ENCODE measurements at regions not wholly inside any gene's neighbourhood (a gene's known extent, or its start where the extent isn't known, plus 50 kb on each side); places are given as distances from the start of the nearest gene placed in this dataset.

- Histone ChIP-seq H3K36me3 (no peaks in the 10 kb centered on the region), H3K4me1 (no peaks in the 10 kb centered on the region), H3K27ac (no peak overlapping the region), H3K4me3 (no peak overlapping the region), H3K9me3 (peaks cover 0 to 21% (median 2%) of the 10 kb centered on the region in 8 donors), H3K27me3 (replicated peaks in 1 of 7) (peaks cover 0 to 5% (median 0%) of the 10 kb centered on the region in 7 donors)
- DNase-seq: no peak
- TF ChIP-seq, protein P1, sequence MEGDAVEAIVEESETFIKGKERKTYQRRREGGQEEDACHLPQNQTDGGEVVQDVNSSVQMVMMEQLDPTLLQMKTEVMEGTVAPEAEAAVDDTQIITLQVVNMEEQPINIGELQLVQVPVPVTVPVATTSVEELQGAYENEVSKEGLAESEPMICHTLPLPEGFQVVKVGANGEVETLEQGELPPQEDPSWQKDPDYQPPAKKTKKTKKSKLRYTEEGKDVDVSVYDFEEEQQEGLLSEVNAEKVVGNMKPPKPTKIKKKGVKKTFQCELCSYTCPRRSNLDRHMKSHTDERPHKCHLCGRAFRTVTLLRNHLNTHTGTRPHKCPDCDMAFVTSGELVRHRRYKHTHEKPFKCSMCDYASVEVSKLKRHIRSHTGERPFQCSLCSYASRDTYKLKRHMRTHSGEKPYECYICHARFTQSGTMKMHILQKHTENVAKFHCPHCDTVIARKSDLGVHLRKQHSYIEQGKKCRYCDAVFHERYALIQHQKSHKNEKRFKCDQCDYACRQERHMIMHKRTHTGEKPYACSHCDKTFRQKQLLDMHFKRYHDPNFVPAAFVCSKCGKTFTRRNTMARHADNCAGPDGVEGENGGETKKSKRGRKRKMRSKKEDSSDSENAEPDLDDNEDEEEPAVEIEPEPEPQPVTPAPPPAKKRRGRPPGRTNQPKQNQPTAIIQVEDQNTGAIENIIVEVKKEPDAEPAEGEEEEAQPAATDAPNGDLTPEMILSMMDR (IDR thresholded peaks at IDR 0.05 in 8 of 11, conservative IDR thresholded peaks at IDR 0.05 in 3 of 11): no peak
- no peak for TF ChIP-seq POLR2AphosphoS5 (IDR thresholded peaks at IDR 0.05)
- TF ChIP-seq POLR2A (IDR thresholded peaks at IDR 0.05): no peak
- WGBS, 5 donors: 74 to 100% (median 85%) methylated on average over 1 of the region's 1 CpG
- intact Hi-C loops (cut with DNase I; ENCODE audit: low total_unique reads): no loop called here
Measured at GRCh38 chr19:28567834-28568233, 645.1 kb downstream of the UQCRFS1 start.

DNA sequence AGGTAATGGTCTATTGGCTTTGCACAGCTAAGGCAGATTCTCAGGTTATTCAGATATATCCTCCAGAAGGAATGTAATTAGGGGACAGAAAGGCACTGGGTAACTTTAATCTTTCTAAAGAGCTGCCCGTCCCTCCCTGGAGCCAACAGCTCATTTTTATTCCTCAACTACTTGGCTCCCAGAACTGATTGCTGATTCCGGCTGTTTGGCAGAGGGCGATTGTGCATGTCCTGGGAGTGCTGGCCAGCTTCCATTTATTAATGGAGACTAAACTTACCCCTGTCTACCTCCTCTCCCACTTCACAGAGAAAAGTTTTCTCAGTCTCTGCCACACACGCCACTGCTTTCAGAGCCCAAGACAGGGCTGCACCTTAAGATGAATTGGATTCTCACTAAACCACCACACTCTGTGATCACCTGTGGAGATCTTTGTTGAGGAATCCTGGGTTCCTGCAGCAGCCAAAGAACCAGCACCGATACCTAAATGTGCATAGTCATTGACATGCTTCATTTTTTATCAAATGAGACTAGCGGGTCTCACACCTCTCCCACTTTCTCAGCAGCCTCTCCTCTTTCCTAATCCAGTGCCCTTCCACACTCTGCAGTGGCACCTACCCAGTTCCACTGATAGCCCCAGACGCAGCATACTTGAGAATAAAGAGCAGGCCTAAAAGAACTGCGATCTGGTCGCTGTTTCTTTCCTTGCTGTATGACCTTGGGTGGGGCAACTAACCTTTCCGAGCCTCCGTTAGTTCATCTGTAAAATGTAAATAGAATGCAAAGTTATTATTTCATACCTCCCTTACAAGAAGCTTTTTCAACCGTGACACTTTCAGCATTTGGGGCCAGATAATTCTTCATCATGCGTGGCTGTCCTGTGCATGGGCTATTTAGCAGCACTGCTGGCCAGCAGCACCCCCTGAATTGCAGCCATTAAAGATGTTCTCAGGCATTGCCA lies 648.7 kb downstream of the UQCRFS1 start:
- H3K27ac ChIP-seq: no peak overlapping the region
- no peak for DNase-seq
- peaks cover 0 to 7% (median 0%) of the 10 kb centered on the region in 7 donors for H3K27me3 ChIP-seq (replicated peaks in 1 of 7)
- intact Hi-C loops (cut with DNase I; ENCODE audit: low total_unique reads): no loop called here
- TF ChIP-seq POLR2AphosphoS5 (IDR thresholded peaks at IDR 0.05) (no peak), POLR2A (IDR thresholded peaks at IDR 0.05) (no peak)
- TF ChIP-seq, protein P1 (IDR thresholded peaks at IDR 0.05 in 8 of 11, conservative IDR thresholded peaks at IDR 0.05 in 3 of 11): no peak
- no peaks in the 10 kb centered on the region for H3K4me1 ChIP-seq
- no peak overlapping the region for H3K4me3 ChIP-seq
- WGBS, 5 donors: 77 to 91% (median 83%) methylated on average over 13 of the region's 13 CpGs
- H3K36me3 ChIP-seq: no peaks in the 10 kb centered on the region
- H3K9me3 ChIP-seq: peaks cover 0 to 24% (median 2%) of the 10 kb centered on the region in 8 donors

- H3K27ac ChIP-seq: no peak overlapping the region
- peaks cover 0 to 24% (median 2%) of the 10 kb centered on the region in 8 donors for H3K9me3 ChIP-seq
- 79 to 92% (median 82%) methylated on average over 4 of the region's 4 CpGs for WGBS, 5 donors
- H3K36me3 ChIP-seq: no peaks in the 10 kb centered on the region
- no peaks in the 10 kb centered on the region for H3K4me1 ChIP-seq
- TF ChIP-seq, protein P1 (IDR thresholded peaks at IDR 0.05 in 8 of 11, conservative IDR thresholded peaks at IDR 0.05 in 3 of 11): no peak
- no peak for TF ChIP-seq POLR2A (IDR thresholded peaks at IDR 0.05)
- no peak for TF ChIP-seq POLR2AphosphoS5 (IDR thresholded peaks at IDR 0.05)
- H3K4me3 ChIP-seq: no peak overlapping the region
- intact Hi-C loops (cut with DNase I; ENCODE audit: low total_unique reads): no loop called here
- no peak for DNase-seq
- peaks cover 0 to 7% (median 0%) of the 10 kb centered on the region in 7 donors for H3K27me3 ChIP-seq (replicated peaks in 1 of 7)
Measured at GRCh38 chr19:28560786-28561185, 652.2 kb downstream of the UQCRFS1 start.

DNA sequence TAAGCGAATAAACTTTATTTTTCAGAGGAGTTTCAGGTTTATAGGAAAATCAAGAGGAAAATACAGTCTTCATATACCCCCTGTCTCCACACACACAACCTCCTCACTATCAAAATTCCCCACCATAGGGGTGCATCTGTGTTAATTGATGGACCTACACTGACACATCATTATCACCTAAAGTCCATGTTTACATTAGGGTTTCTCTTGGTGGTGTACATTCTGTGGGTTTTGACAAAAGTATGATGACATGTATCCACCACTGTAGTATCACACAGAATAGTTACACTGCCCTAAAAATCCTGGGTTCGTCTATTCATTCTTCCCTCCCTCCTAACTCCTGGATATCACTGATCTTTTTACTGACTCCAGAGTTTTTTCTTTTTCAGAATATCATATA lies 654.2 kb downstream of the UQCRFS1 start:
- H3K36me3 ChIP-seq: no peaks in the 10 kb centered on the region
- H3K9me3 ChIP-seq: peaks cover 0 to 12% (median 2%) of the 10 kb centered on the region in 8 donors
- whole genome bisulfite sequencing, 5 donors: 60 to 82% (median 75%) methylated on average over 2 of the region's 2 CpGs
- H3K4me3 ChIP-seq: no peak overlapping the region
- no peak for DNase-seq
- intact Hi-C loops (cut with DNase I; ENCODE audit: low total_unique reads): no loop called here
- TF ChIP-seq POLR2AphosphoS5 (IDR thresholded peaks at IDR 0.05): no peak
- no peak for TF ChIP-seq POLR2A (IDR thresholded peaks at IDR 0.05)
- TF ChIP-seq, protein P1 (IDR thresholded peaks at IDR 0.05 in 8 of 11, conservative IDR thresholded peaks at IDR 0.05 in 3 of 11): no peak
- peaks cover 0 to 7% (median 0%) of the 10 kb centered on the region in 7 donors for H3K27me3 ChIP-seq (replicated peaks in 1 of 7)
- no peaks in the 10 kb centered on the region for H3K4me1 ChIP-seq
- no peak overlapping the region for H3K27ac ChIP-seq

Data from spleen (tissue), 11 donors.